Ovary (tissue), 7 donors: ENCODE measurements at regions not wholly inside any gene's neighbourhood (a gene's known extent, or its start where the extent isn't known, plus 50 kb on each side); places are given as distances from the start of the nearest gene placed in this dataset.
A peak's percentile ranks its signal among the peaks of the same experiment; 100 is the strongest.

Experiments
- DNase-seq, 5 donors: peaks; one replicate each; pipeline ENCODE4 v3.0.0-alpha.2; 2019 to 2020
- H3K27ac ChIP-seq, 2 donors: fragments of 200-600 bp; one replicate each; pipeline versions ENCODE4 v1.5.1 to v1.8.0; 2019 to 2022
- H3K27me3 ChIP-seq: fragments of 200-600 bp; one replicate; pipeline ENCODE4 v1.8.0; 2022
- H3K36me3 ChIP-seq: fragments of 200-600 bp; sonication (generic); one replicate; pipeline ENCODE4 v1.5.1; 2019
- H3K4me1 ChIP-seq: one replicate; pipeline ENCODE4 v1.8.1; 2013; ENCODE audit warnings: mild to moderate bottlenecking, moderate library complexity; ENCODE audit not compliant: insufficient read depth
- H3K4me3 ChIP-seq: fragments of 200-600 bp; sonication (generic); one replicate; pipeline ENCODE4 v1.5.1; 2017
- H3K9me3 ChIP-seq, 2 donors: fragments of 200-600 bp in 1 of 2; sonication (generic) in 1 of 2; one replicate each; pipeline versions ENCODE4 v1.5.1 to v1.8.1; 2013 to 2019; ENCODE audit warnings: mild to moderate bottlenecking in 1 of 2, moderate library complexity in 1 of 2
- CTCF ChIP-seq, 3 donors: fragments of 450-650 bp in 2 of 3; fragments of 200-600 bp in 1 of 3; IDR thresholded peaks; one replicate each; pipeline versions ENCODE4 v1.5.1 to v1.8.0; 2016 to 2022; ENCODE audit warnings: antibody characterized with exemption in 3 of 3, mild to moderate bottlenecking in 1 of 3
- EP300 ChIP-seq: sonication (generic); formaldehyde crosslinking; IDR thresholded peaks from one replicate; pipeline ENCODE4 v1.6.1; 2017; ENCODE audit warnings: antibody characterized with exemption
- POLR2A ChIP-seq: fragments of 450-650 bp; IDR thresholded peaks from one replicate; pipeline ENCODE4 v1.6.1; 2017; ENCODE audit warnings: antibody characterized with exemption, mild to moderate bottlenecking, moderate library complexity
- WGBS, 3 donors: extraction: QIAGEN DNeasy Blood & Tissue Kit in 1 of 3; methylation state at CpG; one replicate each; pipeline versions ENCODE4 v1.1.5 to v1.1.7; 2013 to 2017; 5-methylcytosine and 5-hydroxymethylcytosine counted together
- intact Hi-C, 4 donors: fragments of 100-400 bp; cut with DNase I; formaldehyde crosslinking; loops; one replicate each; pipeline versions ENCODE4 v1.11.0 to v1.15.1; 2022 to 2023
- donor health status: DM: no; HTN: no; CAD: no; lungs with moderate emphysema.
- donor health status: DM: no; HTN: no; CAD: no.
- donor health status: Bipolar disorder and iron deficiency.
- donor health status: DM: no; HTN: no; CAD: no.
- donor health status: DM: yes; HTN: yes; CAD: no.

GRCh38 chr14:101006008-101006407 lies 102.5 kb upstream of the RTL1 start:
- Histone ChIP-seq H3K4me1 (peaks cover 2% of the 10 kb centered on the region), H3K4me3 (no peak overlapping the region), H3K9me3 (no peaks in the 10 kb centered on the region), H3K27ac (no peak overlapping the region), H3K36me3 (no peaks in the 10 kb centered on the region), H3K27me3 (no peaks in the 10 kb centered on the region)
- TF ChIP-seq POLR2A (no peak), CTCF (IDR thresholded peaks at IDR 0.05) (no peak), EP300 (no peak)
- DNase-seq, result peak in 3 of 5 donors; percentile 7 to 20 (median 10)
- 80 to 89% (median 84%) methylated on average over 9 of the region's 9 CpGs for WGBS, 3 donors
- intact Hi-C loops, result no loop called here

- H3K4me3 ChIP-seq, result no peak overlapping the region
- peak in 3 of 5 donors; percentile 11 to 27 (median 12) for DNase-seq
- no peak overlapping the region for H3K27ac ChIP-seq
- no peaks in the 10 kb centered on the region for H3K27me3 ChIP-seq
- peaks cover 2% of the 10 kb centered on the region for H3K4me1 ChIP-seq
- TF ChIP-seq POLR2A (no peak), EP300 (no peak), CTCF (IDR thresholded peaks at IDR 0.05) (no peak)
- intact Hi-C loops, result no loop called here
- no peaks in the 10 kb centered on the region for H3K36me3 ChIP-seq
- 79 to 84% (median 81%) methylated on average over 13 of the region's 13 CpGs for WGBS, 3 donors
- H3K9me3 ChIP-seq, result no peaks in the 10 kb centered on the region
Measured at GRCh38 chr14:101007004-101007614, 103.6 kb upstream of the RTL1 start.

- no peak overlapping the region for H3K4me3 ChIP-seq
- TF ChIP-seq POLR2A, result no peak
- H3K36me3 ChIP-seq, result no peaks in the 10 kb centered on the region
- H3K27ac ChIP-seq, result no peak overlapping the region
- peak in 1 of 5 donors; percentile 3 for DNase-seq
- H3K4me1 ChIP-seq, result peaks cover 2% of the 10 kb centered on the region
- intact Hi-C loops, result no loop called here
- 65 to 70% (median 66%) methylated on average over 4 of the region's 4 CpGs for WGBS, 3 donors
- no peaks in the 10 kb centered on the region for H3K27me3 ChIP-seq
- H3K9me3 ChIP-seq, result no peaks in the 10 kb centered on the region
Measured at GRCh38 chr14:101007765-101008164, 104.2 kb upstream of the RTL1 start.

GRCh38 chr14:101008196-101008595 lies 104.7 kb upstream of the RTL1 start:
- H3K36me3 ChIP-seq, result no peaks in the 10 kb centered on the region
- no peak overlapping the region for H3K27ac ChIP-seq
- peaks cover 2% of the 10 kb centered on the region for H3K4me1 ChIP-seq
- TF ChIP-seq POLR2A (no peak), CTCF (IDR thresholded peaks at IDR 0.05) (no peak), EP300 (no peak)
- WGBS, 3 donors, result 88 to 91% (median 90%) methylated on average over 13 of the region's 13 CpGs
- H3K27me3 ChIP-seq, result no peaks in the 10 kb centered on the region
- intact Hi-C loops, result no loop called here
- no peak overlapping the region for H3K4me3 ChIP-seq
- peak in 4 of 5 donors; percentile 4 to 24 (median 8) for DNase-seq
- no peaks in the 10 kb centered on the region for H3K9me3 ChIP-seq

- no peaks in the 10 kb centered on the region for H3K27me3 ChIP-seq
- peaks cover 2% of the 10 kb centered on the region for H3K4me1 ChIP-seq
- TF ChIP-seq CTCF (IDR thresholded peaks at IDR 0.05) (no peak), EP300 (no peak), POLR2A (no peak)
- WGBS, 3 donors, result 83 to 89% (median 83%) methylated on average over 9 of the region's 9 CpGs
- H3K4me3 ChIP-seq, result no peak overlapping the region
- no peaks in the 10 kb centered on the region for H3K36me3 ChIP-seq
- H3K27ac ChIP-seq, result no peak overlapping the region
- DNase-seq, result peak in 4 of 5 donors; percentile 4 to 21 (median 9)
- no peaks in the 10 kb centered on the region for H3K9me3 ChIP-seq
- intact Hi-C loops, result no loop called here
Measured at GRCh38 chr14:101008631-101009336, 105.3 kb upstream of the RTL1 start.
